ENCODE measurements at regions not wholly inside any gene's neighbourhood (a gene's known extent, or its start where the extent isn't known, plus 50 kb on each side); places are given as distances from the start of the nearest gene placed in this dataset.

DNA sequence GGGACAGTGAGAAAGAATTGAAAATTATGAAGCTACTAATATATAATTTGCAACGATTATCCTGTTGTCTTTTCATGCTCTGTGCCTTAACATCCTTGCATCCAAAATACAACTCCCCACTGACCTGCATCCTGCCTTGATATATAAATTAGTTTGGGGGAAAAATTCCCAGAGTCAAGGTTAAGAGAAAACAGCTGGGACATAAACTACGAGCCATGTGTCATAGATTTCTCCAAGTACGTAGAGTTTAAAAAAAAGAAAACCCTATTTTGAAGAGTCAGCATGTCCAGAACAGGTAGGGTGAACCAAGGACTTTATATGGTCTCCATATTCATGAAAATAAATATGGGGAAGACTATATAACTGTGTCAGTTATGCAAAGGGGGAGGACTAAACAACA, 123.8 kb upstream of the MARCKS start:
- H3K27ac ChIP-seq = no peak overlapping the region

GRCh38 chr6:113734982-113735381, 122.2 kb upstream of the MARCKS start:
- H3K4me1 ChIP-seq = no peaks in the 10 kb centered on the region
- no peak overlapping the region for H3K4me3 ChIP-seq
- no peak overlapping the region for H3K27ac ChIP-seq
- no peak for TF ChIP-seq POLR2A (IDR thresholded peaks at IDR 0.05)
- DNase-seq = no peak
- H3K9me3 ChIP-seq = no peaks in the 10 kb centered on the region
- H3K36me3 ChIP-seq = no peaks in the 10 kb centered on the region
- H3K27me3 ChIP-seq = no peaks in the 10 kb centered on the region

More for the DNA sequence above, 123.8 kb upstream of the MARCKS start:
- H3K4me3 ChIP-seq = no peak overlapping the region
- H3K4me1 ChIP-seq = no peaks in the 10 kb centered on the region
- H3K27me3 ChIP-seq = no peaks in the 10 kb centered on the region
- no peak for DNase-seq
- TF ChIP-seq POLR2A (IDR thresholded peaks at IDR 0.05) = no peak
- no peak for TF ChIP-seq CTCF (IDR thresholded peaks at IDR 0.05)
- H3K36me3 ChIP-seq = no peaks in the 10 kb centered on the region
- no peaks in the 10 kb centered on the region for H3K9me3 ChIP-seq

- H3K4me1 ChIP-seq = no peaks in the 10 kb centered on the region
- no peak overlapping the region for H3K4me3 ChIP-seq
- H3K27me3 ChIP-seq = no peaks in the 10 kb centered on the region
- no peak overlapping the region for H3K27ac ChIP-seq
- H3K36me3 ChIP-seq = no peaks in the 10 kb centered on the region
- H3K9me3 ChIP-seq = no peaks in the 10 kb centered on the region
- TF ChIP-seq POLR2A (IDR thresholded peaks at IDR 0.05) (no peak), CTCF (IDR thresholded peaks at IDR 0.05) (no peak)
- DNase-seq = no peak
Observed at GRCh38 chr6:113735491-113735890, 121.7 kb upstream of the MARCKS start.

DNA sequence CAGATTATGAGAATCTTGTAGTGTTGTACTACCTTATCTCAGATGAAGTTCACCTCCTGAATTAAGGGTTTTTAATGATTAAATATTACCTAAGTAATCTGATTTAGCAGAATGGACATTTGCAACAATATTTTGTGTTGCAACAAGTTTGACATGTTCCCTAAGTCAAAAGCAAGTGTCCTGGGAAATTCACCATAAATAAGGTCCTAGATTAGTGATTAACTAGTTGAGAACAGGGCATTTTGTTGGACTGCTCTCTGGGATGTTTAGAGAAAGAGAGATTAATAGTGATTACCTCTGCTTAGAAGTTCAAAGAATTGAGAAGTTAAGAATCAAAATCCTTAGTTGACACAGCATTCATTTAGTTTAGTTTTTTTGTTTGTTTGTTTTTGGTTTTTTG, 120.2 kb upstream of the MARCKS start:
- no peak for TF ChIP-seq POLR2A (IDR thresholded peaks at IDR 0.05)
- TF ChIP-seq CTCF (IDR thresholded peaks at IDR 0.05) = no peak
- no peaks in the 10 kb centered on the region for H3K9me3 ChIP-seq
- no peak overlapping the region for H3K27ac ChIP-seq
- DNase-seq = no peak
- H3K4me1 ChIP-seq = no peaks in the 10 kb centered on the region
- H3K27me3 ChIP-seq = no peaks in the 10 kb centered on the region
- no peak overlapping the region for H3K4me3 ChIP-seq
- no peaks in the 10 kb centered on the region for H3K36me3 ChIP-seq

DNA sequence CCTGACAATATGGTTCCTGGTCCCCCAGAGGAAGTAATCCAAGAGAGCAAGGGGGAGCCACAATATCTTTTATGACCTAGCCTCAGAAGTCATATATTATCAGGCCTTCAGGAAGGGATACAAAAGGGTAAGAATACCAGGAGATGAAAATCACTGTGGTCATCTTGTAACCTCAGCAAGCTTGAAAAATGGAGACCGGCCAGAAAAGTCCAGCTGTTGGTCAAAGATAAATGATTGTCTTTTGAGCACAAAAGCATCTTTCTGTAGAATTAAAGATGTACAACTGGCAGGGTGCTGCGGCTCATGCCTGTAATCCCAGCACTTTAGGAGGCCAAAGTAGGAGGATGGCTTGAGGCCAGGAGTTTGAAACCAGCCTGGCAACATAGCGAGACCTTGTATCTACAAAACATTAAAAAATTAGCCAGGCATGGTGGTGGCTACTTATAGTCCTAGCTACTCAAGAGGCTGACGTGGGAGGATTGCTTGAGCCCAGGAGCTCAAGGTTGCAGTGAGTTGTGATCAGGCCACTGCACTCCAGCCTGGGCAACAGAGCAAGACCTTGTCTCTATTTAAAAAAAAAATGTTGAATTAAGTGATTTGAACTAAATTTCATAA, 118.0 kb upstream of the MARCKS start:
- no peaks in the 10 kb centered on the region for H3K27me3 ChIP-seq
- H3K4me3 ChIP-seq = no peak overlapping the region
- H3K9me3 ChIP-seq = no peaks in the 10 kb centered on the region
- H3K36me3 ChIP-seq = no peaks in the 10 kb centered on the region
- H3K27ac ChIP-seq = no peak overlapping the region
- TF ChIP-seq POLR2A (IDR thresholded peaks at IDR 0.05) = no peak
- no peak for TF ChIP-seq CTCF (IDR thresholded peaks at IDR 0.05)
- H3K4me1 ChIP-seq = no peaks in the 10 kb centered on the region
- no peak for DNase-seq

DNA sequence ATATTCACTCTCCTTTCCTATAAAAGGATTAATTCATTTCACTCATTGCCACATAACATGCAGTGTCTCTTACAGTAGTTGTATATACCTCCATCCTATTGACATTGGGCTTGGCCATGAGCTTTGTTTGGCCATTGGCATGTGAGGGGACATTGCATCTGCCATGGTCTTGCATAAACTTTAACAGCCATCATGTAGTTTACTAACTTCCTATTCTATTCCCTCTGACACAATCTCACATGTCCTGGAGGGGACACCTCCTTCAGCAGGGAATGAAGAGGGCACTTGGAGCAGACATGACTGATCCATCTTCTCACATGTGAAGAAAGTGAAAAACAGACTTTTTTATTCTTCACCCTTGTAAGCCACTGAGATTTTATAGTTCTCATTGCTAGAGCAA, 115.5 kb upstream of the MARCKS start:
- TF ChIP-seq POLR2A (IDR thresholded peaks at IDR 0.05) (no peak), CTCF (IDR thresholded peaks at IDR 0.05) (no peak)
- H3K4me3 ChIP-seq = no peak overlapping the region

More for the DNA sequence above, 115.5 kb upstream of the MARCKS start:
- Histone ChIP-seq H3K4me1 (no peaks in the 10 kb centered on the region), H3K36me3 (no peaks in the 10 kb centered on the region), H3K9me3 (no peaks in the 10 kb centered on the region), H3K27ac (no peak overlapping the region), H3K27me3 (no peaks in the 10 kb centered on the region)
- no peak for DNase-seq
